Caki2 (cell line): ENCODE measurements at regions not wholly inside any gene's neighbourhood (a gene's known extent, or its start where the extent isn't known, plus 50 kb on each side); places are given as distances from the start of the nearest gene placed in this dataset.

Experiments used
- DNase-seq: peaks from one replicate; pipeline ENCODE4 v3.0.0-alpha.2; 2015; ENCODE audit warnings: low read depth
- in situ Hi-C: cut with HindIII; loops from 2 replicates; pipeline ENCODE4 v1.10.0; 2016; ENCODE audit warnings: low sequenced_read_pairs, low pct_unique_long_range_greater_than_20kb, mixed read lengths

GRCh38 chr6:143598466-143599080, 79.2 kb upstream of the PHACTR2 start:
- no peak for DNase-seq
- in situ Hi-C loops, result no loop called here

GRCh38 chr6:143596866-143597265, 80.9 kb upstream of the PHACTR2 start:
- in situ Hi-C loops, result no loop called here
- no peak for DNase-seq

- no peak for DNase-seq
- in situ Hi-C loops, result no loop called here
Observed at GRCh38 chr6:143595251-143596036, 82.3 kb upstream of the PHACTR2 start.

- no peak for DNase-seq
- in situ Hi-C loops, result no loop called here
Observed at GRCh38 chr6:143594647-143595046, 83.1 kb upstream of the PHACTR2 start.

- no peak for DNase-seq
Observed at GRCh38 chr6:143592335-143592734, 80.8 kb upstream of the FUCA2 start.

GRCh38 chr6:143591441-143591840, 79.9 kb upstream of the FUCA2 start:
- DNase-seq, result no peak
- in situ Hi-C loops, result no loop called here

More at GRCh38 chr6:143592335-143592734, 80.8 kb upstream of the FUCA2 start:
- in situ Hi-C loops, result no loop called here

GRCh38 chr6:143589162-143589561, 77.6 kb upstream of the FUCA2 start:
- in situ Hi-C loops, result no loop called here
- DNase-seq, result no peak

GRCh38 chr6:143586557-143586956, 75.0 kb upstream of the FUCA2 start:
- no peak for DNase-seq
- in situ Hi-C loops, result no loop called here

GRCh38 chr6:143585716-143586115, 74.2 kb upstream of the FUCA2 start:
- in situ Hi-C loops, result no loop called here
- no peak for DNase-seq

GRCh38 chr6:143585241-143585640, 73.7 kb upstream of the FUCA2 start:
- DNase-seq, result no peak
- in situ Hi-C loops, result no loop called here

- DNase-seq, result no peak
- in situ Hi-C loops, result no loop called here
Observed at GRCh38 chr6:143583542-143584327, 72.2 kb upstream of the FUCA2 start.

GRCh38 chr6:143581835-143582480, 70.4 kb upstream of the FUCA2 start:
- no peak for DNase-seq
- in situ Hi-C loops, result no loop called here

- in situ Hi-C loops, result no loop called here
- no peak for DNase-seq
Observed at GRCh38 chr6:143579703-143580102, 68.2 kb upstream of the FUCA2 start.

- no peak for DNase-seq
- in situ Hi-C loops, result no loop called here
Observed at GRCh38 chr6:143578054-143578453, 66.5 kb upstream of the FUCA2 start.

- no peak for DNase-seq
- in situ Hi-C loops, result no loop called here
Observed at GRCh38 chr6:143575901-143576426, 64.4 kb upstream of the FUCA2 start.

GRCh38 chr6:143575440-143575839, 63.9 kb upstream of the FUCA2 start:
- in situ Hi-C loops, result no loop called here
- peak; percentile 48 for DNase-seq

GRCh38 chr6:143570147-143570853, 58.8 kb upstream of the FUCA2 start:
- in situ Hi-C loops, result no loop called here
- no peak for DNase-seq

- no peak for DNase-seq
- in situ Hi-C loops, result no loop called here
Observed at GRCh38 chr6:143569040-143569439, 57.5 kb upstream of the FUCA2 start.
